NB4 (cell line): ENCODE measurements at regions not wholly inside any gene's neighbourhood (a gene's known extent, or its start where the extent isn't known, plus 50 kb on each side); places are given as distances from the start of the nearest gene placed in this dataset.

Experiments used
- DNase-seq: peaks from one replicate; pipeline ENCODE4 v3.0.0; 2010; ENCODE audit warnings: low read depth
- H3K4me3 ChIP-seq: one replicate; pipeline ENCODE4 v1.5.1; 2011; ENCODE audit warnings: mild to moderate bottlenecking, low read depth, low read length, moderate library complexity
- CTCF ChIP-seq: IDR thresholded peaks from one replicate; pipeline ENCODE4 v1.5.1; 2012; ENCODE audit warnings: low read depth, low read length
- MAX ChIP-seq: IDR thresholded peaks from 2 replicates; pipeline ENCODE4 v1.6.1; 2011; ENCODE audit warnings: low read depth, low read length
- MYC ChIP-seq: IDR thresholded peaks from 2 replicates; pipeline ENCODE4 v1.6.1; 2011; ENCODE audit warnings: low read depth, low read length
- POLR2A ChIP-seq: IDR thresholded peaks from 2 replicates; pipeline ENCODE4 v1.6.1; 2011; ENCODE audit warnings: mild to moderate bottlenecking; ENCODE audit not compliant: insufficient read length; ENCODE audit errors: extremely low read depth

GRCh38 chr7:125336326-125336725 lies 406.7 kb upstream of the POT1 start:
- H3K4me3 ChIP-seq: no peak overlapping the region
- TF ChIP-seq POLR2A (no peak), MAX (no peak), CTCF (no peak), MYC (no peak)
- DNase-seq: no peak

GRCh38 chr7:125326666-125327255 lies 397.1 kb upstream of the POT1 start:
- H3K4me3 ChIP-seq: no peak overlapping the region
- no peak for DNase-seq
- TF ChIP-seq POLR2A: no peak
- TF ChIP-seq CTCF: no peak
- TF ChIP-seq MAX: no peak
- no peak for TF ChIP-seq MYC

GRCh38 chr7:125316466-125316865 lies 386.8 kb upstream of the POT1 start:
- DNase-seq: peak; percentile 48
- TF ChIP-seq MYC (no peak), CTCF (peak; percentile 22), POLR2A (no peak), MAX (peak; percentile 75)
- H3K4me3 ChIP-seq: no peak overlapping the region

GRCh38 chr7:125299003-125299765 lies 369.6 kb upstream of the POT1 start:
- H3K4me3 ChIP-seq: no peak overlapping the region
- TF ChIP-seq MYC (no peak), POLR2A (no peak), MAX (no peak), CTCF (no peak)
- DNase-seq: no peak

GRCh38 chr7:125279961-125280360 lies 350.3 kb upstream of the POT1 start:
- no peak overlapping the region for H3K4me3 ChIP-seq
- DNase-seq: no peak
- no peak for TF ChIP-seq MAX
- TF ChIP-seq CTCF: no peak
- no peak for TF ChIP-seq POLR2A
- no peak for TF ChIP-seq MYC
